HG03196 (cell line): ENCODE measurements at regions not wholly inside any gene's neighbourhood (a gene's known extent, or its start where the extent isn't known, plus 50 kb on each side); places are given as distances from the start of the nearest gene placed in this dataset.

Source experiments
- ATAC-seq: cut with Tn5 transposase; IDR thresholded peaks from one replicate; pipeline ENCODE4 v1.9.1; 2021; ENCODE audit not compliant: unreplicated experiment

- ATAC-seq, result no peak
These were observed 1033.3 kb upstream of the EYS start for GRCh38 chr6:66740346-66740745.

- ATAC-seq, result no peak
These were observed 1028.3 kb upstream of the EYS start for GRCh38 chr6:66735106-66735890.

GRCh38 chr6:66731310-66731709, 1024.3 kb upstream of the EYS start:
- ATAC-seq, result no peak

- no peak for ATAC-seq
These were observed 1018.6 kb upstream of the EYS start for GRCh38 chr6:66725670-66726069.

GRCh38 chr6:66717801-66718200, 1010.8 kb upstream of the EYS start:
- ATAC-seq, result no peak

- ATAC-seq, result no peak
These were observed 992.4 kb upstream of the EYS start for GRCh38 chr6:66699385-66699784.

GRCh38 chr6:66689608-66690007, 982.6 kb upstream of the EYS start:
- ATAC-seq, result no peak

- no peak for ATAC-seq
These were observed 980.6 kb upstream of the EYS start for GRCh38 chr6:66687611-66688140.

GRCh38 chr6:66675906-66676305, 968.9 kb upstream of the EYS start:
- no peak for ATAC-seq

GRCh38 chr6:66664112-66664511, 957.1 kb upstream of the EYS start:
- ATAC-seq, result no peak

GRCh38 chr6:66662721-66663507, 955.9 kb upstream of the EYS start:
- no peak for ATAC-seq

- ATAC-seq, result no peak
These were observed 955.2 kb upstream of the EYS start for GRCh38 chr6:66662196-66662595.

GRCh38 chr6:66655420-66655819, 948.4 kb upstream of the EYS start:
- ATAC-seq, result no peak

- no peak for ATAC-seq
These were observed 931.5 kb upstream of the EYS start for GRCh38 chr6:66638518-66638917.

- no peak for ATAC-seq
These were observed 931.1 kb upstream of the EYS start for GRCh38 chr6:66638099-66638498.

GRCh38 chr6:66628917-66629316, 921.9 kb upstream of the EYS start:
- no peak for ATAC-seq

- no peak for ATAC-seq
These were observed 916.0 kb upstream of the EYS start for GRCh38 chr6:66623050-66623449.

- no peak for ATAC-seq
These were observed 898.9 kb upstream of the EYS start for GRCh38 chr6:66605971-66606370.

GRCh38 chr6:66605011-66605410, 898.0 kb upstream of the EYS start:
- no peak for ATAC-seq

GRCh38 chr6:66599541-66599940, 892.5 kb upstream of the EYS start:
- no peak for ATAC-seq

- ATAC-seq, result no peak
These were observed 871.3 kb upstream of the EYS start for GRCh38 chr6:66578362-66578761.

GRCh38 chr6:66568271-66568670, 861.2 kb upstream of the EYS start:
- no peak for ATAC-seq
